ENCODE measurements at regions not wholly inside any gene's neighbourhood (a gene's known extent, or its start where the extent isn't known, plus 50 kb on each side); places are given as distances from the start of the nearest gene placed in this dataset.
A peak's percentile ranks its signal among the peaks of the same experiment; 100 is the strongest.
"Not testable (repeated sequence)": the region's sequence is repeated elsewhere in the genome, so short reads cannot be mapped to it uniquely, and the experiment has no call there.

DNA sequence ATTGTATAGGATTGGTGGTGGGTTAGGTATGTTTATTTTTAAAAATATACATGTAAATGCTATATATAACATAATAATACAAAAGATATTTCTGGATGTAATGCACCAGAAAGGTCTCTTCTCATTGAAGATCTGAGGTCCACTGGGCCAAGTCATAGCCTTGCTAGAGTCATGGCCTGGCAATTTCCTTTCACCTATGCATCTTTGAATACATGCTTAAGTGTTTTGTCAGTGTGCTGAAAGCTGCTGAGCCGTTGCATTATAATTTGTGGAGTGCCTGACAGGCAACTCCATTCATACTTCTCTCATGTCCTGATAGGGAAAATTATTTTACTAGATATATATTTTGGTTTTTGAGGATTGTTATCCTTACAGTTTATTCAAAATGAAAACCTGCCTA is 410.2 kb upstream of the CT83 start:
- DNase-seq: no peak

DNA sequence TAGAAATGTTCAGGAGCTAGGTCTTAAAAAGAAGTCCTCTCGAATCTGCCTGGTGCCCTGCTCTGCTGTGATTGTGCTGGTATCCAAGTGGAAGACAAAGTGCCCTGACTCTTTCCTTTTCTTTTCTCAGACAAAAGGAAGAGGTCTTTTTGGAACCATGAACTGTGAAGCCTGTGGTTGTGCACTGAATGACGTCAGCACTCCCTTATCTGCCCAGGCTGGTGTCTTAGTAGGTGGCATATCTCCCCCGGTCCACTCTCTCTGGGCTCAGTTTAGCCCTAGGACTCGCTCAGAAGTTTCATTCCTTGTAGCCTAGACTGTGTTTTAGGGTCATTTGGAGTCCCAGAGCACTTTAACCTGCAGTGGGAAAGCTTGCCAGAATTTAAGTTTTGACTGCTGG is 400.3 kb upstream of the CT83 start:
- no peak for DNase-seq

DNA sequence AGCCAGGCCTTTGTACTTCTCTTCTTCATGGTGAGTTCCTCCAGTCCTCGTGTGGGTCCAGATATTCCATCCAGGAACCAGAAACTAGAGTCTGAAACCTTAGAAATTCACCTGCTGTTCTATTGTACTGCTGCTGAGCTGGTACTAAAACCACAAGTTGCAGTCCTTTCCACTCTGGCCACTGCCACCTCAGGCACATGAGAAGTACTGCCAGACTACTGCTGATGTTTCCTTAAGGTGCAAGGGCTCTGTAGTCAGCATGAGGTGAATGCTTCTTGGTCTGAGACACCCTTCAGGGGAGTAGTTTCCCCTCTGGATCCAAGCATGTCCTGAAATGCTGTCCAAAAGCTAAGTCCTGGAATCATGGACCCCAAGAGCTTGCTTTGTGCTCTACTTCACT is 399.6 kb upstream of the CT83 start:
- DNase-seq: no peak

DNA sequence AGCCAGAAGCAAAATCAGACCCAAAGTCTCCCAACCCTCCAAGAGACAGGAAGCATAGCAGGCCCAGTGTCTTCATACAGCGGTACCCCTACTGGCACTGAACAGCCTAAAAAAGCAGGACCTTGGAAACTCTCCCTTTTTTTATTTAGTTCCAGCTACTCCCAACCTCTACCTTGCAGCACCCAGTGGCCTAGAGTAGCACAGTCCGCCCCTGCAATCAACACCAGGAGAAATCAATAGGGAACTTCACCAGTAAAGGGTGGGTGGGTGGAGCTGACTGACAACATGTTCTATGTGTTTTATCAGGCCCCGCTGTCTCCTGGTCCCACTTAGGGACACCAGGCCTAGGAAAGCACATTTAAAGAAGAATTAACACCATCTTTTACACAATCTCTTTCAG is 378.5 kb upstream of the CT83 start:
- no peak for DNase-seq

DNA sequence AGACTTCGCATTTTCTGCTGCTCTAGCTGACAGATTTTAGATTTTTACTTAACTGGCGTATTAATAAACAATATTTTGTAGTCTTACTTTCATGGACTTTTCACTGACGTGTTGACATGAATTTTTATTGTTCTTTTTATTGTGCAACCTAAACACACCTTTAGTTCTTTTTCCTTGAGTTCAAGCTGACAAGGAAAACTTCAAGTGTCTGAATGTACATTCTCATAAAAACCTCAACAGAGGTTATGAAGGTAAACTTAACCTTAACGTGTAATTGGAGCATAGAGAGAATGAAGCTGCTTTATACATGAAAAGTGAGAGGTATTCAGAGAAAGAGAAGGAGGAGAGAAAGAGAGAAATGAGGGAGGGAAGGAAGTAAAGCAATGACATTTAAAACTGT is 364.3 kb upstream of the CT83 start:
- no peak for DNase-seq

DNA sequence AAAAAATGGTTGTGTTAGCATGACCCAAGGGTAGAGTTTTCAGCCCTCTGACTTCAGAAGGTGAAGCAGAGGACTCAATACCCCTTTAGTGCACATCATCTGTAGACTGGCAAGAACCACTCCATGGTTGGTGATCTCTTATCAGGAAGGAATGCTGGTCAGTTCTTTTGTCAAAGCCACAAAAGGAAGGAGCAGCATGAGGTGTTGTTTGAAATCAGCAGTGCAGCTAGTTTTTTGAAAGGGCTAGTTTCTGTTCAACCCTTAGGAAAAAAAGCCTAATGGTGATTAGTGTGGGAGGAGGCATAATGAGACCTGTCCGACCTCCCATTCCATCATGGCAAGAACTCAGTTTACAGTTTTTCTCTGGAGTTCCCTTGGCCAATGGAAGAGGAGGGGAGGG is 362.0 kb upstream of the CT83 start:
- DNase-seq: no peak

DNA sequence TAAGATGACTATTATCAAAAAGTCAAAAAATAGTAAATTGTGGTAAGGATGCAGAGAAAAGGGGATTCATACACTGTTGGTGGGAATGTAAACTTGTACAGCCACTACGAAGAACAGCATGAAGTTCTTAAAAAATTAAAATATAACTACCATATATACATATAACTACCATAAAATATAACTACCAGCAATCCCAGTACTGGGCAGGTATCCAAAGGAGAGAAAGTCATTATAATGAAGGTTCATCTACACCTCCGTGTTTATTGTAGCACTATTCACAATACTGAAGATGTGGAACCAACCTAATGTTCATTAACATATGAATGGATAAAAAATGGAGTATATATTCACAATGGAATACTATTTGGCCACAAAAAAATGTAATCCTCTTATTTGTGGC is 360.9 kb upstream of the CT83 start:
- DNase-seq: no peak

DNA sequence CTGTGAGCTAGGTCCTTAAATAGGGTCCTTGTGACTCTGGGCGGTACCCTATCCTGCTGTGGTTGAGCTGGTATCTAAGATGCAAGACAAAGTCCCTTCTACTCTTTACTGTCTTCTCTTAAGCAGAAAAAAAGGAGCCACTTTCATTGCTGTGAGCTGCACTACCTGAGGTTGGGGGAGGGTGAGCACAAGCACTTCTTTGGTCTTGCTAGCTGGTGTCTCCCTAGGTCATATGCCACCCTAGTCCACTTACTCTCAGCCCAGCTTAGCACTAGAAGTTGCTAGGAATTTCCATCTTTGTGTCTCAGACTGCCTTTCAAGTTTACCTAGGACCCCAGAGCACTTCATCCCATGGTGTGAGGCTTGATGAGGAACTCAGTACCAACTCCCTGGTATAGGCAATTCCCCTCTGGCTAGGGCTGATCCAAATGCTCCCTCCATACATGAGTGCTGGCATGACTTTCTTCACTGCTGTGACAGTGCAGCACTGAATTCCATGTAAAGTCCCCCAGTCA is 343.6 kb upstream of the CT83 start:
- DNase-seq: no peak

DNA sequence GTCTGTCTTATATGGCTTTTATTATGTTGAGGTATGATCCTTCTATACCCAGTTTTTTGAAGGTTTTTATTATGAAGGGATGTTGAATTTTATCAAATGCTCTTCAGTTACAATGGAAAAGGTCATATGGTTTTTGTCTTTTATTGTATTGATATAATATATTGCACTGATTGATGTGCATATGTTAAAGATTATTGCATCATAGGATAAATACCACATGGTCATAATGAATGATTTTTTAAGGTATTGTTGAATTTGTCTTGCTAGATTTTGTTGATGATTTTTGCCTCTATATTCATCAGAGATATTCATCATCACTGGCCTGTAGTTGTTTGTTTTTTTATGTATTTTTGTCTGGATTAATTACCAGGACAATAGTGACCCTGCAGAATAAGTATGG is 339.2 kb upstream of the CT83 start:
- DNase-seq: no peak

DNA sequence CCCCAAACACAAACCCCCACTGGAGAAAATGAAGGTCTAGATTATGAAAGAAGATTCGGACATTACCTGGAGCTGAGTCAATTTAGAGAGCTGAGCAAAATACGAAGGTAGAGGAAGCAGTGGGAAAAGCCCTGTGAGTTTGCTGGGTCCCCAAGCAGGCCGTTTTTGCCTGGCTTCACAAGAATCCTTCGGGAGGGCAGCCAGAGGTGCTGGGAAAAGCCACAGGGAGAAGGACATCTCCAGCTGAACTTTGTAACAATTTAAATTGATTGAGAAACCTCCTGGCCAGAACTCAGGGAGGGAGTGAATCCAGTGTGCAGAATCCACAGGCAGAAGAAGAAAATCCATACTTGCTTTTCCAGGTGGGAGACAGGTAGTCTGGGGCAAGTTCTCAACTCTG is 319.1 kb upstream of the CT83 start:
- no peak for DNase-seq

DNA sequence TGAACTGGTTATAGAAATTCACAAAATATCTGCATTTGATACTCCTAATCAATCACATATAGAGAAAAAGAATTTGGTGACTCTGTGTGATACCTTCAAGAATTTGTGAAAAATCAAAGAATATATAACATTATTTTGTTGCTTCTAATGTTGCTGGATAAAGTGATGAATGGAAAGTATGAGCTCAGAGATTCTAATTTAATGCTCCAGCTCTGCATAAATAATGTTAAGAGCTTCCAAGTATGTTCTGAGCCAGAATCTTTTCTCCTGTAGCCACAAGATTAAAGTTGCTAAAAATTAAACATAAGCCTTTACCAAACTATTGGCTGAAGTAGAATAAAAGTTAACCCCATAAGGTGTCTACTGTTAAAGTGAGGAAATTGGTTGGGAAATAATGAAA is 294.7 kb upstream of the CT83 start:
- DNase-seq: peak; percentile 35

DNA sequence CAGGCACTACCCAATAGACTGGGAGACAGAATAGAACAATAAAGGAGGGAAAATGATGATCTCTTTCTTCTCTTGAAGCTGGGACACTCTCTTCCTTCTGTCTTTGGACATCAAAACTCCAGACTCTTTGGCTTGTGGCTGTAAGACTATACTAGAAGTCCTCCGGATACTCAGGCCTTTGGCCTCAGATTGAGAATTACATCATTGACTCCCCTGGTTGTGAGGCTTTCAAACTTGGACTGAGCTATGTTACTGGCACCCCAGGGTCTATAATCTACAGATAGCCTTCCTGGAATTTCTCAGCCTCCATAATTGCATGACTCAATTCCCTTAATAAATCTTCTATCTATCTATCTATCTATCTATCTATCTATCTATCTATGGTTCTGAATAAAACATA is 294.2 kb upstream of the CT83 start:
- peak; percentile 51 for DNase-seq

DNA sequence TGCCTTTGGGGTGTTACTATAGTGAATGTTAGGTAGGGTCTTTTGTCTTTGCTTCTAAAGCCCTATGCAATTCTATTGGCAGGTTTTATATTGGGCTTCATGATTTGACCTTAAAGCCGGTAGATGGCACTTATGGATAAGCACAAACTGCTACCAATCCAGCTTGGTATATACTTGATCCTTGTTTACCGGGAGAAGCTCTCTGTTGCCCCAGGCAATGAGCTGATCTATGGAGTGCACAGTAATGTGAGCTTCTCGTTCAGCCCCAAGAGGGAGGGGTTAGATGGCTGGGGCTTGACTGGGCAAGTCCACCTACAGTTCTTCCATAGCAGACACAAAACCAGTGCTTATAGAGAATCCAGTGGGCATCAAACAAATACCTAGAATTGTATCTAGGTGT is 287.2 kb upstream of the CT83 start:
- DNase-seq: no peak

DNA sequence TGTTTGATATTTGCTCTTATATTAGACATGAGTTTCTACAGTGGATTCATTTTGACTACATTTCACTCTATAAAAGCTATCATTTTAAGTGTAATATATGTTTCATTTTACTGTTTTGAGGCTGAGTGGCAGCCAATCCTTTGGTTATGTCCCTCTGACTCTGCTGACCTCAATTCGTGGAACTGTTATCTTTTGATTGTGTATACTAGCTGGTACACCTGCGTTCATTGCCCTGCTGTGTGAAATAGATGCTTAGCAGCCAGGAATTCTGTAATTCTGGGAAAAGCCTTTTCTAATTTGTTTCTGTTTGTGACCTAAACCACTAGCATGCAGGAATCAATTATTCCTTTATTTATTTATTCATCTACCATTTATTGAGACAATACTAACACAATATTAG is 269.4 kb upstream of the CT83 start:
- no peak for DNase-seq

DNA sequence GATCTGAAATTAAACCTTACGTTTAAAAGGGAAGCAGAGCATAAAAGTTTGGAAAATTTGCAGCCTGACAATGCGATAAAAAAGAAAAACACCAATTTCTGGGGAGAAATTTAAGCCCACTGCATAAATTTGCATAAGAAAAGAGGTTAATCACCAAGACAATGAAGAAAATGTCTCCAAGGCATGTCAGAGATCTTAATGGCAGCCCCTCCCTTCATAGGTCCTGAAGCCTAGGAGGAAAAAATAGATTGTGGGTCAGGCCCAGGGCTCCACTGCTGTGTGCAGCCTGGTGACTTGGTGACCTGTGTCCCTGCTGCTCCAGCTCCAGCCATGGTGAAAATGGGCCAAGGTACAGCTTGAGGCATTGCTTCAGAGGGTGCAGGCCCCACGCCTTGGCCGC is 264.0 kb upstream of the CT83 start:
- DNase-seq: no peak

DNA sequence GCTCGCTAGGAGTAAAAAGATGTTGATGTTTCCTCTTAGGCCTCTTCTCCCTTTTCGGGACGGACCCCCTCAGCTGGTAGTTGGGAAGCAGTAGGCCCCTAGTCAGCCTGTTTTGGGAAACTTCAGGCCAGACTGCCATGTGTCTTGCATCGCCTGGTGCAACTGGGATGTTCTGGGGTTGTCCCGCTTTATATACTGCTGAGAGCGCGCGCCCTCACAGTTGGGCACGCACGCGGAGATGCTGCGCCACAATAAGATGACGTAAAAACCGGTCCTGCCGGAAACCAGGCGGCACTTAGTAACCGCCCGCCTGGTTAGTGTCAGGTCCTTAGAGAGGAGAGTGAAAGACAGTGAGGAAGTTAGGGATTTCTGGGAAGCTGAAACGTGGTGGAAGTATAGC is 231.3 kb upstream of the CT83 start:
- DNase-seq: no peak

DNA sequence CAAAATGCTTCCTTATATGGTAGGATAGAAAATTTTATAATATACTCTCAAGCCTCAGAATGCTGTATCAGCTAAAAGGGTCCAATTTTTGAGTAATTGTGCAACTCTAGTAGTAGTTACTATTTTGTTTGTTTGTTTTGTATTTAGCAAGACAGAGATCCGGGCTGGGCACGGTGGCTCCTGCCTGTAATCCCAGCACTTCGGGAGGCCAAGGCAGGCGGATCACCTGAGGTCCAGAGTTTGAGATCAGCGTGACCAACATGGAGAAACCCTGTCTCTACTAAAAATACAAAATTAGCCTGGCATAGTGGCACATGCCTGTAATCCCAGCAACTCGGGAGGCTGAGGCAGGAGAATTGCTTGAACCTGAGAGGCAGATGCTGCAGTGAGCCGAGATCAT is 216.8 kb upstream of the CT83 start:
- not testable (repeated sequence) for DNase-seq

DNA sequence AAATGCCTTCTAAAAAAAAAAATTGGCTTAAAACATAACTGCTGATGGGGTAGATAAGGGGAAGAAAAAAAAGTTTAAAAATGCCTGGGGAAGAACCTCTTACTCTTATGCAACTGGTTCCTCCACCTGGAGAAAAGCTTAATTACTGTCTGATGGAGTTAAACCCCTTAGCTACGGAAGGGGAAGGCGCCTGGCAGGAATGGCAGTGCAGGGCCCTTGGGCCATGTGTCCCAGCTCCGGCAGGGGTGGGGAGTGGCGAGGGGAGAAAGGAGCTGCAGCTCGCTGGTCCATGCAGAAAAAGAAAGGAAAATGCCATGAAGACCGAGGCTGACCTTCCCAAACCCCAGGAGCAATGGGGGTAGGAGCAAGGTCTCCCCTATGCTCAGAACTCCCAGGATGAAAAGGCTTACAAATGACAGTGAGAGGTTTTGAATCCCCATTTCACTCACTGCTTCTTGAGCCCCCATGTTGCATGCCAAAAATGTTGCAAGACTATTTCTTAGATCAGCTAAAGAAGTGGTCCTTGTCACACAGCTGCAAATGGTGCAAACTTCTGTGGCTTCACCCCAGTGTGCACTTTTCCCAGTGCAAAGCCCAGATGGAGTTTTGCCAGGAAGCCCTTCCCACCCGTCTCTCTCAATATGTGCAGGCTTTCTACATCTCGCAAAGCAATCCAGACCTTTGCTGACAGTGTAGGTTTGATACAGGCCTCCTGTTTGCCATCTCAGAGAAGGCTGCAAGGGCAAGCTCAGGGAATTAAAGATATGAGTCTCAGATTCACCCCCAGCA is 204.8 kb upstream of the CT83 start:
- peak; percentile 4 for DNase-seq

DNA sequence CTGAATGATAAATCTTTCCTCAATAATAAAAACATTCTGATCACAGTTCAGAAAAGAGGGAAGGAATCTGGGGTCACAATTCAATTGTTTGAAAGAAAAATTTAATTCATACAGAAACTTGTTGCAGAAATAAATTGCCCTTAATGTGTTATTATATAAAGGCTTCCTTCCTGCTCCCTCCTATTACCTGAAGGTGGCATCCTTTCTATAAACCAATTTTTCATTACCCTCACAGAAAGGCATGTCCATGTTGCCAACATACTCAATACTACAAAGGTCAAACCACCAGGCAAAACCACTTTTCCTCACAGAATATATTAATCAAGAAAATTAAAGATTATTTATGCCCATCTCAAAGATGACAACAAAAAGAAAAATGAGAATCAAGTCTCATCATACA is 194.3 kb upstream of the CT83 start:
- DNase-seq: no peak

DNA sequence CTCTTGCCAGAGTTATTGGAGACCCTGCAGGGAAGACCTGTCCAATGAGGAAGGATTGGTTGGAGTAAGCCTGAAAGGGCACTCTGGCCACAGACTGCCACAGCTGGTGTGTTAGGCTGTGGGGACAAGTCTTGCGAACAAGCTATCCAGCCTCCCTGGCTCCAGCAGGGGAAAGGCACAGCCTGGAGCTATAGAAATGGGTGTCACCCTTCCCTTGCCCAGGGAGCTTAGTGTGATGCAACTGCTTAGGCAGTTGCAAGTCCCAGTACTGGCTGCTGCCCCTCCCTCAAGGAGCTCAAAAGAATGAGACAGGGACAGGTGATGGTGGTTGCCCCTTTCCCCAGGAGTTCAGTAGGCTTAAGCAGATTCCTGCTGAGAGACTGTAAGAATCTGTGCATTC is 165.7 kb upstream of the CT83 start:
- no peak for DNase-seq

DNA sequence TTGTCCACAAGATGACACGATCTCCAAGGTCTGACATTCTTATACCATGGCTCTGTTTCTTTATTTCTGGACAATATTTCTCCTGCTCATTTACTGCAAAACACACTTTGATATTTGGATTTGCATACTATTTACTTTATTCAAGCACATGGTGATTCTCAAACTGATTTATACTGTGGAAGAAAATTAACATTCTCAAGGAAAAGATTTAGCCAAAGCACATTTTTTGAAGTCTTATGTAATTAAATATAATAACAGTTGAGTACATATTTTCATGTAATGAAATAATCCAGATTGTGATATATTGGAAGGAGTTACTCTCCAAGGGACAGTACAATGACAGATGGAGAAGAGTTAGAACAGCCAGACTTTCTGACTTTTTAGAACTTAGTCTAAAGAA is 155.8 kb upstream of the CT83 start:
- DNase-seq: peak; percentile 8

DNA sequence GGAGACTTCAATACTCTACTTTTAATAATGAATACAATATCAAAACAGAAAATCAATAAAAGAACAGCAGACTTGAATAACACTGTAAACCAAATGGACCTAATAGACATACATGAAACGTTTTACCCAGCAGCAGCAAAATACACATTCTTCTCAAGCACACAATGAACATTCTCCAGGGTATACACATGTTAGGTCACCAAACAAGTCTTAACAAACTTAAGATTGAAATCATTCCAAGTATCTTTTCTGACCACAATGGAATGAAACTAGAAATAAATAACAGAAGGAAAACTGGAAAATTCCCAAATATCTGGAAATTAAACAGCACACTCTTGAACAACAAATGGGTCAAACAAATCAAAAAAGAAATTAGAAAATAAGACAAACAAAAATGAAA is 145.0 kb upstream of the CT83 start:
- DNase-seq: peak; percentile 8

DNA sequence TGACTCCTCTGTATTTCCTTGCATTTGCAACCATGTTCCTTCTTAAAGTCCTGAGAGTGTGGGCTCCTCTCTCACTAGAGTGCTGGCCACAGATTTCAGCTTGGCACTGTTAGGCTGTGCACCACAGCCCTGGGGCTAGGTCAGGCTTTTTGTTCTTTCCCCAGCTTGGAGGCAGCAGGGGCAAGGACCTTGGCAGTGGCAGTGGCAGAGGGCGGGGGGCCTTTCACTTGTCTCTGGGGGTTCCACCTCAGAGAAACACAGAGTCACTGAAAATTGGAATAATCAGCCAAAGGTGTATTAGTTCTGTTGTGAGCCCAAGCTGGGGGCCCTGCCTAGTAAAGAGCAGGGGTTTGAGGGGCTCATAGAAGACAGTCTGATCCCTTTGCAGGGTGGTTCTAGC is 142.8 kb upstream of the CT83 start:
- no peak for DNase-seq

DNA sequence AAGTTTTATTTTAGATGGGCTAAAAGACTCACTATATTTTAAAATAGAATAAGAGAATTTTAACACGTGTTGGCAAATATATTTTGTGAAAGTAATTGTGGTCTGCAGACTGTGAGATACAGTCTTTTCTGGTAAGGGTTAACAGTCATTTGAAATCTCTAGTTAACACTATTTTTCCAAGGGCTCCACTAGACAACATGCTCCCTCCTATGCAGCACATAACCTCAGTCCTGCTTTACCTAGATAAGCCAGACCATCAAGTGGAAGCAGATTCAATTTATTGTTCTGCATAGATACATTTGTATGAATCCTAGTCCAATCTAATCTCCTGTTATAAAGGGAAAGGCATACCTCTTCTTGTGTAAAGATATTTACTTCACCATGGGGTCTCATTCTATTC is 133.2 kb upstream of the CT83 start:
- no peak for DNase-seq
